ENCODE measurements at regions not wholly inside any gene's neighbourhood (a gene's known extent, or its start where the extent isn't known, plus 50 kb on each side); places are given as distances from the start of the nearest gene placed in this dataset.
A peak's percentile ranks its signal among the peaks of the same experiment; 100 is the strongest.
"Not testable (repeated sequence)": the region's sequence is repeated elsewhere in the genome, so short reads cannot be mapped to it uniquely, and the experiment has no call there.

GRCh38 chr4:91758487-91758886 is 545.3 kb upstream of the GRID2 start:
- no peak for TF ChIP-seq CTCF (IDR thresholded peaks at IDR 0.05; ENCODE audit: insufficient read depth, low read length, severe bottlenecking)
- FAIRE-seq (no peak), DNase-seq (ENCODE audit: low read depth) (peak; percentile 67)
- Histone ChIP-seq H3K27me3 (ENCODE audit: control insufficient read depth, insufficient read depth, low read length) (no peaks in the 10 kb centered on the region), H3K4me3 (ENCODE audit: low read depth, low read length) (no peak overlapping the region), H3K36me3 (ENCODE audit: control insufficient read depth, insufficient read depth, low read length) (no peaks in the 10 kb centered on the region)

- Histone ChIP-seq H3K36me3 (ENCODE audit: control insufficient read depth, insufficient read depth, low read length) (no peaks in the 10 kb centered on the region), H3K27me3 (ENCODE audit: control insufficient read depth, insufficient read depth, low read length) (no peaks in the 10 kb centered on the region), H3K4me3 (ENCODE audit: low read depth, low read length) (no peak overlapping the region)
- TF ChIP-seq CTCF (IDR thresholded peaks at IDR 0.05; ENCODE audit: insufficient read depth, low read length, severe bottlenecking), result no peak
- FAIRE-seq (no peak), DNase-seq (ENCODE audit: low read depth) (no peak)
These were observed 539.7 kb upstream of the GRID2 start for GRCh38 chr4:91764085-91764484.

- H3K4me3 ChIP-seq (ENCODE audit: low read depth, low read length), result no peak overlapping the region
- no peaks in the 10 kb centered on the region for H3K27me3 ChIP-seq (ENCODE audit: control insufficient read depth, insufficient read depth, low read length)
- no peak for DNase-seq (ENCODE audit: low read depth)
- FAIRE-seq, result no peak
- TF ChIP-seq CTCF (IDR thresholded peaks at IDR 0.05; ENCODE audit: insufficient read depth, low read length, severe bottlenecking), result no peak
- H3K36me3 ChIP-seq (ENCODE audit: control insufficient read depth, insufficient read depth, low read length), result no peaks in the 10 kb centered on the region
These were observed 533.9 kb upstream of the GRID2 start for GRCh38 chr4:91769912-91770311.

- not testable (repeated sequence) for H3K27me3 ChIP-seq (ENCODE audit: control insufficient read depth, insufficient read depth, low read length); FAIRE-seq; H3K36me3 ChIP-seq (ENCODE audit: control insufficient read depth, insufficient read depth, low read length)
- H3K4me3 ChIP-seq (ENCODE audit: low read depth, low read length), result peak overlapping the region; percentile 31
- peak; percentile 32 for DNase-seq (ENCODE audit: low read depth)
These were observed 512.1 kb upstream of the GRID2 start for GRCh38 chr4:91791631-91792030.

- no peak for FAIRE-seq
- no peak for DNase-seq (ENCODE audit: low read depth)
- H3K36me3 ChIP-seq (ENCODE audit: control insufficient read depth, insufficient read depth, low read length), result no peaks in the 10 kb centered on the region
- no peak overlapping the region for H3K4me3 ChIP-seq (ENCODE audit: low read depth, low read length)
- no peak for TF ChIP-seq CTCF (IDR thresholded peaks at IDR 0.05; ENCODE audit: insufficient read depth, low read length, severe bottlenecking)
- H3K27me3 ChIP-seq (ENCODE audit: control insufficient read depth, insufficient read depth, low read length), result no peaks in the 10 kb centered on the region
These were observed 507.8 kb upstream of the GRID2 start for GRCh38 chr4:91795947-91796346.

GRCh38 chr4:91812319-91812718 is 491.4 kb upstream of the GRID2 start:
- no peak for TF ChIP-seq CTCF (IDR thresholded peaks at IDR 0.05; ENCODE audit: insufficient read depth, low read length, severe bottlenecking)
- H3K4me3 ChIP-seq (ENCODE audit: low read depth, low read length), result no peak overlapping the region
- no peak for DNase-seq (ENCODE audit: low read depth)
- no peaks in the 10 kb centered on the region for H3K27me3 ChIP-seq (ENCODE audit: control insufficient read depth, insufficient read depth, low read length)
- no peaks in the 10 kb centered on the region for H3K36me3 ChIP-seq (ENCODE audit: control insufficient read depth, insufficient read depth, low read length)
- no peak for FAIRE-seq

Measured in bronchial epithelial cell (primary cell).